ENCODE measurements at regions not wholly inside any gene's neighbourhood (a gene's known extent, or its start where the extent isn't known, plus 50 kb on each side); places are given as distances from the start of the nearest gene placed in this dataset.

DNA sequence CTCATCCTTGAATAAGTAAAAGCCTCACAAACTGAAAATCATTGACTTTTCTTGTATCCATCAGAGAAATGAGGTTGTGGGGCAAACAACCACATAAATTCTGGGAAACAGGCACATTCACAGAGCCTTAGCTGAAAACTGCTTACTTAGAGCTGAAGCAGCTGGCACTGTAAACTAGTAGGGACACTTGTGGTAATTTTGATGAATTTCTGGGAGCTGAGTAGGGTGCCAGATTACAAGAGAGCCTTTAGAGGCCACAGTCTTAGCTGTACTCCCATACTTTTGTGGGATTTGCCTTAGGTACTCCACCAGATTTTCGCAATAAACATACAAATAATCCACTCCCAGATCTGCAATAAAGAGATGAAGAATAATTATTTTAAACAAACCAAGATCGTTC, 315.2 kb downstream of the TMX3 start:
- TF ChIP-seq, protein P1, sequence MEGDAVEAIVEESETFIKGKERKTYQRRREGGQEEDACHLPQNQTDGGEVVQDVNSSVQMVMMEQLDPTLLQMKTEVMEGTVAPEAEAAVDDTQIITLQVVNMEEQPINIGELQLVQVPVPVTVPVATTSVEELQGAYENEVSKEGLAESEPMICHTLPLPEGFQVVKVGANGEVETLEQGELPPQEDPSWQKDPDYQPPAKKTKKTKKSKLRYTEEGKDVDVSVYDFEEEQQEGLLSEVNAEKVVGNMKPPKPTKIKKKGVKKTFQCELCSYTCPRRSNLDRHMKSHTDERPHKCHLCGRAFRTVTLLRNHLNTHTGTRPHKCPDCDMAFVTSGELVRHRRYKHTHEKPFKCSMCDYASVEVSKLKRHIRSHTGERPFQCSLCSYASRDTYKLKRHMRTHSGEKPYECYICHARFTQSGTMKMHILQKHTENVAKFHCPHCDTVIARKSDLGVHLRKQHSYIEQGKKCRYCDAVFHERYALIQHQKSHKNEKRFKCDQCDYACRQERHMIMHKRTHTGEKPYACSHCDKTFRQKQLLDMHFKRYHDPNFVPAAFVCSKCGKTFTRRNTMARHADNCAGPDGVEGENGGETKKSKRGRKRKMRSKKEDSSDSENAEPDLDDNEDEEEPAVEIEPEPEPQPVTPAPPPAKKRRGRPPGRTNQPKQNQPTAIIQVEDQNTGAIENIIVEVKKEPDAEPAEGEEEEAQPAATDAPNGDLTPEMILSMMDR (conservative IDR thresholded peaks at IDR 0.05), result no peak
- TF ChIP-seq ZFX (IDR thresholded peaks at IDR 0.05), result no peak

Measured in C4-2B (cell line).